ENCODE measurements at regions not wholly inside any gene's neighbourhood (a gene's known extent, or its start where the extent isn't known, plus 50 kb on each side); places are given as distances from the start of the nearest gene placed in this dataset.

DNA sequence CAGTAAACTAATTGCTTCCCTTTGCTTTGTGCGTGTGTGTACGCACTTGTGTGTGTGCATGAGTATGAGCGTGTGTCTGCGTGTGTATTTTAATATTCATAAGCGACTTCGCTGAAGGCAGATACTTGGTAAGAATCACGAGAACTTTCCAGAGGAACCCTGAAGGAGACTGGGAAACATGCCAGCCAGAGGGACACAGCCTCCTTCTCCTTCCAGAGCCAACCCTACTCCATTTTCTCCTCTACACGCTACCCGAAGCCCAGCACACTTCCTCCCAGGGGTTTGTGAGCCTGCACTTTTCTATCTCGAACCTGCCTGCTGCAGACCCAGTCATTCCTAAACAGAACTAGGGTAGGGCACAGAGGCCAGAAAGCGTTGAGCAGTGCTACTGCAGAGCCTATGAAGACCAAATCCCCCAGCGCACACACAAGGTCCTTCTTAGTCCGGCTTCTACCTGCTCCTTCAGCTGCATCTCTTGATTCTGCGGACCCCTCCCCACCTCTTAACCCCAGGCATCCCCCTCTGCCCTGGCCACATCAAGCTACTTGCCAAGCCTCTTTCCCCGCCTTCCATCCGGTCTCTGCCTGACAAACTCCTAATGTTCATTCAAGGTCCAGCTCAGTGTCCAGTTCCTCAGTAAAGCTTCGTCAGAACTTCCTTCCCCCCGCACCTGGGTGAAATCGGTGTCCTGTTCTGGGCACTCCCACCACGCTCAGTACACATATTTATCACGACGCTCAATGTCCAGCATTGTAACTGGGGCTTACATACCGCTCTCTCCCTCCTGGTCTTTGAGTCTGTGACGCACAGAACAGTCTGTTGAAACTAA, 191.8 kb downstream of the FAM43A start:
- TF ChIP-seq YY1 (IDR thresholded peaks at IDR 0.05; ENCODE audit: insufficient read depth, insufficient read length) = no peak
- TF ChIP-seq ZNF274 (IDR thresholded peaks at IDR 0.05; ENCODE audit: low read depth, low read length) = no peak

Data from NT2/D1 (cell line).